Spleen (tissue), 11 donors: ENCODE measurements at regions not wholly inside any gene's neighbourhood (a gene's known extent, or its start where the extent isn't known, plus 50 kb on each side); places are given as distances from the start of the nearest gene placed in this dataset.
A peak's percentile ranks its signal among the peaks of the same experiment; 100 is the strongest.

ENCODE experiments used
- DNase-seq: peaks from one replicate; pipeline ENCODE4 v3.0.0-alpha.2; 2020
- H3K27ac ChIP-seq, 8 donors: fragments of 200-600 bp; sonication (generic) in 7 of 8; 1 replicate in 4 of 8; 2 replicates in 4 of 8; pipeline versions ENCODE4 v1.5.0 to v1.8.0; 2016 to 2021; ENCODE audit warnings: inconsistent platforms in 4 of 8, mild to moderate bottlenecking in 4 of 8, moderate library complexity in 1 of 8
- H3K27me3 ChIP-seq, 7 donors: fragments of 200-600 bp; sonication (generic) in 6 of 7; replicated peaks in 1 of 7; 1 replicate in 4 of 7; 2 replicates in 3 of 7; pipeline versions ENCODE4 v1.5.0 to v1.8.0; 2016 to 2021; ENCODE audit warnings: inconsistent platforms in 3 of 7, mild to moderate bottlenecking in 1 of 7
- H3K36me3 ChIP-seq, 6 donors: fragments of 200-600 bp; sonication (generic) in 5 of 6; 1 replicate in 4 of 6; 2 replicates in 2 of 6; pipeline versions ENCODE4 v1.5.0 to v1.8.0; 2016 to 2021; ENCODE audit warnings: inconsistent platforms in 2 of 6
- H3K4me1 ChIP-seq, 6 donors: fragments of 200-600 bp; sonication (generic) in 5 of 6; 1 replicate in 3 of 6; 2 replicates in 3 of 6; pipeline versions ENCODE4 v1.5.0 to v1.8.0; 2016 to 2021; ENCODE audit warnings: inconsistent platforms in 3 of 6
- H3K4me3 ChIP-seq, 8 donors: fragments of 200-600 bp; sonication (generic) in 7 of 8; 1 replicate in 4 of 8; 2 replicates in 4 of 8; pipeline versions ENCODE4 v1.5.0 to v1.8.0; 2016 to 2021; ENCODE audit warnings: inconsistent platforms in 4 of 8, mild to moderate bottlenecking in 4 of 8, moderate library complexity in 2 of 8
- H3K9me3 ChIP-seq, 8 donors: fragments of 200-600 bp; sonication (generic) in 7 of 8; 1 replicate in 4 of 8; 2 replicates in 4 of 8; pipeline versions ENCODE4 v1.5.0 to v1.8.0; 2016 to 2021; ENCODE audit warnings: inconsistent platforms in 4 of 8
- CTCF ChIP-seq, 11 experiments: fragments of 200-600 bp in 7 of 11; fragments of 450-650 bp in 4 of 11; sonication (generic) in 4 of 11; IDR thresholded peaks in 8 of 11; conservative IDR thresholded peaks in 3 of 11; 1 replicate in 7 of 11; 2 replicates in 4 of 11; pipeline versions ENCODE4 v1.4.0 to v1.8.0; 2016 to 2021; ENCODE audit warnings: antibody characterized with exemption in 11 of 11, inconsistent platforms in 4 of 11, mild to moderate bottlenecking in 1 of 11
- POLR2A ChIP-seq, 3 donors: fragments of 450-650 bp; IDR thresholded peaks; one replicate each; pipeline ENCODE4 v1.5.1; 2017; ENCODE audit warnings: antibody characterized with exemption in 3 of 3, mild to moderate bottlenecking in 1 of 3
- POLR2AphosphoS5 ChIP-seq, 3 donors: sonication (generic); formaldehyde crosslinking; IDR thresholded peaks; one replicate each; pipeline ENCODE4 v1.5.1; 2017; ENCODE audit warnings: antibody characterized with exemption in 3 of 3
- WGBS, 5 donors: extraction: QIAGEN DNeasy Blood & Tissue Kit in 3 of 5; methylation state at CpG; one replicate each; pipeline versions ENCODE4 v1.1.5 to v1.1.7; 2013 to 2018; 5-methylcytosine and 5-hydroxymethylcytosine counted together
- intact Hi-C: fragments of 100-400 bp; cut with DNase I; formaldehyde crosslinking; loops from one replicate; pipeline ENCODE4 v1.15.0; 2023; ENCODE audit warnings: low total_unique reads
- donor health status: healthy with polysubstance abuse.
- donor health status: DM: no; HTN: no; CAD: no; lungs with moderate emphysema.
- donor health status: DM: no; HTN: no; CAD: no.
- donor health status: Bipolar disorder and iron deficiency.
- donor health status: healthy.
- donor health status: DM: no; HTN: no; CAD: no.
- donor health status: DM: yes; HTN: yes; CAD: no.

GRCh38 chr12:60279221-60279620 is 683.4 kb downstream of the SLC16A7 start:
- no peak for DNase-seq
- no peaks in the 10 kb centered on the region for H3K4me1 ChIP-seq
- WGBS, 5 donors = 73 to 86% (median 81%) methylated on average over 1 of the region's 1 CpG
- no peak for TF ChIP-seq CTCF (IDR thresholded peaks at IDR 0.05 in 8 of 11, conservative IDR thresholded peaks at IDR 0.05 in 3 of 11)
- no peak for TF ChIP-seq POLR2AphosphoS5 (IDR thresholded peaks at IDR 0.05)
- TF ChIP-seq POLR2A (IDR thresholded peaks at IDR 0.05) = no peak
- peaks cover 0 to 19% (median 2%) of the 10 kb centered on the region in 8 donors for H3K9me3 ChIP-seq
- H3K36me3 ChIP-seq = no peaks in the 10 kb centered on the region
- no peak overlapping the region for H3K4me3 ChIP-seq
- H3K27ac ChIP-seq = no peak overlapping the region
- intact Hi-C loops = no loop called here
- no peaks in the 10 kb centered on the region for H3K27me3 ChIP-seq

- DNase-seq = peak; percentile 66
- no peaks in the 10 kb centered on the region for H3K36me3 ChIP-seq
- 80 to 95% (median 90%) methylated on average over 6 to 8 of the region's 8 CpGs for WGBS, 5 donors
- TF ChIP-seq POLR2A (IDR thresholded peaks at IDR 0.05) (no peak), POLR2AphosphoS5 (IDR thresholded peaks at IDR 0.05) (no peak), CTCF (IDR thresholded peaks at IDR 0.05 in 8 of 11, conservative IDR thresholded peaks at IDR 0.05 in 3 of 11) (no peak)
- H3K27me3 ChIP-seq = no peaks in the 10 kb centered on the region
- no peaks in the 10 kb centered on the region for H3K4me1 ChIP-seq
- H3K27ac ChIP-seq = no peak overlapping the region
- no peak overlapping the region for H3K4me3 ChIP-seq
- peaks cover 0 to 19% (median 6%) of the 10 kb centered on the region in 8 donors for H3K9me3 ChIP-seq
- intact Hi-C loops = no loop called here
These were observed 685.7 kb downstream of the SLC16A7 start for GRCh38 chr12:60281522-60281921.

GRCh38 chr12:60290532-60290931 is 694.7 kb downstream of the SLC16A7 start:
- TF ChIP-seq POLR2AphosphoS5 (IDR thresholded peaks at IDR 0.05) = no peak
- TF ChIP-seq CTCF (IDR thresholded peaks at IDR 0.05 in 8 of 11, conservative IDR thresholded peaks at IDR 0.05 in 3 of 11) = no peak
- TF ChIP-seq POLR2A (IDR thresholded peaks at IDR 0.05) = no peak
- no peak overlapping the region for H3K27ac ChIP-seq
- peaks cover 0 to 51% (median 30%) of the 10 kb centered on the region in 8 donors for H3K9me3 ChIP-seq
- H3K36me3 ChIP-seq = no peaks in the 10 kb centered on the region
- WGBS, 5 donors = 62 to 85% (median 70%) methylated on average over 1 of the region's 1 CpG
- H3K27me3 ChIP-seq = no peaks in the 10 kb centered on the region
- DNase-seq = no peak
- H3K4me3 ChIP-seq = no peak overlapping the region
- H3K4me1 ChIP-seq = no peaks in the 10 kb centered on the region
- intact Hi-C loops = no loop called here

GRCh38 chr12:60308366-60308991 is 712.6 kb downstream of the SLC16A7 start:
- 5 to 22% (median 18%) methylated on average over 1 of the region's 1 CpG for WGBS, 5 donors
- Histone ChIP-seq H3K27ac (no peak overlapping the region), H3K36me3 (no peaks in the 10 kb centered on the region), H3K4me3 (no peak overlapping the region), H3K4me1 (no peaks in the 10 kb centered on the region), H3K27me3 (no peaks in the 10 kb centered on the region), H3K9me3 (peaks cover 0 to 4% (median 0%) of the 10 kb centered on the region in 8 donors)
- no peak for DNase-seq
- intact Hi-C loops = no loop called here
- TF ChIP-seq POLR2A (IDR thresholded peaks at IDR 0.05) (no peak), POLR2AphosphoS5 (IDR thresholded peaks at IDR 0.05) (no peak), CTCF (IDR thresholded peaks at IDR 0.05 in 8 of 11, conservative IDR thresholded peaks at IDR 0.05 in 3 of 11) (no peak)
